HEK293 (cell line): ENCODE measurements at regions not wholly inside any gene's neighbourhood (a gene's known extent, or its start where the extent isn't known, plus 50 kb on each side); places are given as distances from the start of the nearest gene placed in this dataset.

ENCODE experiments used
- ZNF645 ChIP-seq: fragments of 450-650 bp; formaldehyde crosslinking; IDR thresholded peaks from 2 replicates; pipeline ENCODE4; 2016; ENCODE audit warnings: missing biosample characterization, missing genetic modification characterization
- ZNF777 ChIP-seq: fragments of 450-650 bp; formaldehyde crosslinking; IDR thresholded peaks from 2 replicates; pipeline ENCODE4 v1.5.1; 2017; ENCODE audit warnings: missing biosample characterization, missing genetic modification characterization, borderline replicate concordance

GRCh38 chr10:8913720-8914119 lies 859.2 kb downstream of the GATA3 start:
- no peak for TF ChIP-seq ZNF777
- TF ChIP-seq ZNF645 (tag by site-specific recombination) = no peak
